Cardiac fibroblast (primary cell): ENCODE measurements at regions not wholly inside any gene's neighbourhood (a gene's known extent, or its start where the extent isn't known, plus 50 kb on each side); places are given as distances from the start of the nearest gene placed in this dataset.

ENCODE experiments used
- DNase-seq, 2 donors: peaks; one replicate each; pipeline versions ENCODE4 v3.0.0 to v3.0.0-alpha.2; 2010; ENCODE audit warnings: low read depth in 2 of 2
- H3K4me3 ChIP-seq, 2 donors: replicated peaks in 1 of 2; 1 replicate in 1 of 2; 2 replicates in 1 of 2; pipeline ENCODE4 v1.5.1; 2011; ENCODE audit warnings: low read depth in 2 of 2, low read length in 2 of 2, mild to moderate bottlenecking in 2 of 2, moderate library complexity in 1 of 2
- TF ChIP-seq, protein P1 (sequence below): IDR thresholded peaks from one replicate; pipeline ENCODE4 v1.5.1; 2011; ENCODE audit warnings: low read depth, mild to moderate bottlenecking, low read length, inconsistent platforms

DNA sequence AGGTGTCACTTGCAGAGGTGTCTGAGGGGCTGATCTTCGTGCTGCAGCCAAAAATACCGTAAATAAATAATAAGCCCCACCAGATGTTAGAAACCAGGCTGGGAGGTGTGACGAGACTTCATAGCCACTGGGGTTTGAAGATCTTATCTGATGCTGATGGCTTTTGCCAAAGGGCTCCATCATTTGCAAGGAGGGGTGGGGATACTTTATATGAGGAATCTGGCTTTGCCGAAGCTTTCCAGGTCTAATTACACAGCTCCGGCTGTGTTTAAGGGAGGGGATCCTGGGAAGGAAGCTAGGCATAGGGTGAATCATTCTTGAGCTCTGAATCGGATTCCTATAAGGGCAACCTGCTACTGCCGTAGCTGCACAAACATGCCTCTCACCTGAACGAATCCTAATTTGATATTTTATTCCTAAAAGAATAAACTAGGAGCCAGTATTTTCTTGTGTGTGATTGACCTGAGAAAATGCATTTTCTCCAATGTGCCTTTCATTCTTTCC, 249.6 kb downstream of the SOD2 start:
- H3K4me3 ChIP-seq, result no peak overlapping the region
- DNase-seq, result no peak
- TF ChIP-seq, protein P1, sequence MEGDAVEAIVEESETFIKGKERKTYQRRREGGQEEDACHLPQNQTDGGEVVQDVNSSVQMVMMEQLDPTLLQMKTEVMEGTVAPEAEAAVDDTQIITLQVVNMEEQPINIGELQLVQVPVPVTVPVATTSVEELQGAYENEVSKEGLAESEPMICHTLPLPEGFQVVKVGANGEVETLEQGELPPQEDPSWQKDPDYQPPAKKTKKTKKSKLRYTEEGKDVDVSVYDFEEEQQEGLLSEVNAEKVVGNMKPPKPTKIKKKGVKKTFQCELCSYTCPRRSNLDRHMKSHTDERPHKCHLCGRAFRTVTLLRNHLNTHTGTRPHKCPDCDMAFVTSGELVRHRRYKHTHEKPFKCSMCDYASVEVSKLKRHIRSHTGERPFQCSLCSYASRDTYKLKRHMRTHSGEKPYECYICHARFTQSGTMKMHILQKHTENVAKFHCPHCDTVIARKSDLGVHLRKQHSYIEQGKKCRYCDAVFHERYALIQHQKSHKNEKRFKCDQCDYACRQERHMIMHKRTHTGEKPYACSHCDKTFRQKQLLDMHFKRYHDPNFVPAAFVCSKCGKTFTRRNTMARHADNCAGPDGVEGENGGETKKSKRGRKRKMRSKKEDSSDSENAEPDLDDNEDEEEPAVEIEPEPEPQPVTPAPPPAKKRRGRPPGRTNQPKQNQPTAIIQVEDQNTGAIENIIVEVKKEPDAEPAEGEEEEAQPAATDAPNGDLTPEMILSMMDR, result no peak

DNA sequence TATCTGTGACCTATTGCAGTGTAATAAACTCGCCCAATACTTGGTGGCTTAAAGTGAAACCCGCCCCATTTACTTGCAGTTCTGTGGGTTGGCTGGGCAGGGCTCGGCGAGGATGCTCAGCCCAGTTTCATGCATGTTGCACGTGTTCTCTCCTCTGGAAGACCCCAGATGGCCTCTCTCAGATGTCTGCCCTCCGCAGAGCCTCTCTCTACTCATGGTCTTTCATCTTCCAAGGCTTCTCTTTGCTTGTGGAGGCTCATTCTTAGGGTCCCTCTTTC, 251.4 kb downstream of the SOD2 start:
- no peak overlapping the region for H3K4me3 ChIP-seq
- TF ChIP-seq, protein P1, result no peak
- no peak for DNase-seq

GRCh38 chr6:159440911-159441703, 251.9 kb downstream of the SOD2 start:
- TF ChIP-seq, protein P1, result no peak
- H3K4me3 ChIP-seq, result no peak overlapping the region
- DNase-seq, result peak in 1 of 2 donors; percentile 61

GRCh38 chr6:159440349-159440748, 252.7 kb downstream of the SOD2 start:
- no peak overlapping the region for H3K4me3 ChIP-seq
- TF ChIP-seq, protein P1, result no peak
- no peak for DNase-seq

DNA sequence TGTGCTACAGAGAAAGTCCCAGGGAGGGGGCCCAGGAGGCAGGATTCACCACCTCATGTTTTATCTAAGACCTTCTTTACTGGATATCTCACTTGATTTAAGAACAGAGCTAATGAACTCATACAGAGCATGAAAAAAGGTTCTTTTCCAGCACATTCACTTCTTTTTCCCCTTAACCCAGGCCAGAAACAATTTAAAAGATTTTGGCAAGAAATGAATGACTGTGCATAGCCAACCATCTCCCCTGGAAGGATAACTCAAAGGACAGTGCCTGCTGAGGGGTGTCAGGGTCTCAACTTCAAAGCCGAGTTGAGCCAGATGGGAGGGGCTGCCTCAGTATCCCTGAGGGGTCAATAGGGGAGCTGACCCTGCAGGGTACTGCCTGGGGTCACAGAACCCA, 253.4 kb downstream of the SOD2 start:
- H3K4me3 ChIP-seq, result no peak overlapping the region
- TF ChIP-seq, protein P1, result no peak
- DNase-seq, result no peak

- DNase-seq, result no peak
- H3K4me3 ChIP-seq, result no peak overlapping the region
- TF ChIP-seq, protein P1, result no peak
Observed at GRCh38 chr6:159438106-159438505, 254.9 kb downstream of the SOD2 start.

DNA sequence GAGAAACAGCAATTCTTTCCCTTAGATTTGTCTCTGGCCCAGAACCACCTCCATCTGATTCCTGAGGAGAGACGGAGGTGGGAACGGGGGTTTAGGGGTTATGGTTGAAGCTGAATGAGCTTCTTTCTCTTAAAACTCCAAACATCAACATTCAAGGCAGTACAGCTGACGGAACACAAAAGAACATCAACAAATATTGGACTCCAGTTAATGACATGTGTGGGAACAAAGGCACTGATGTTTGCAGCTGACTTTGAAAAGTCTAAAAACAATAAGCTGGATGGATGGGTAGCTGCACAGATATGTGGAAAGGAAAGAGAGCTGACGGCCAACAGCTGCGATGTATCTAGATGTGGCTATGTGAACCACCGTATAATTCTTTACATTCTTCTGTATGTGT, 256.5 kb downstream of the SOD2 start:
- H3K4me3 ChIP-seq, result no peak overlapping the region
- TF ChIP-seq, protein P1, result no peak
- DNase-seq, result no peak
